ENCODE measurements at regions not wholly inside any gene's neighbourhood (a gene's known extent, or its start where the extent isn't known, plus 50 kb on each side); places are given as distances from the start of the nearest gene placed in this dataset.
"Not testable (repeated sequence)": the region's sequence is repeated elsewhere in the genome, so short reads cannot be mapped to it uniquely, and the experiment has no call there.

- no peak for DNase-seq
Observed at GRCh38 chr5:116912221-116912620, 337.6 kb upstream of the SEMA6A start.

GRCh38 chr5:116911074-116911473 is 336.5 kb upstream of the SEMA6A start:
- no peak for DNase-seq

GRCh38 chr5:116908537-116908936 is 333.9 kb upstream of the SEMA6A start:
- no peak for DNase-seq

- no peak for DNase-seq
Observed at GRCh38 chr5:116905885-116906284, 331.3 kb upstream of the SEMA6A start.

- DNase-seq, result no peak
Observed at GRCh38 chr5:116900793-116901192, 326.2 kb upstream of the SEMA6A start.

- no peak for DNase-seq
Observed at GRCh38 chr5:116898917-116899316, 324.3 kb upstream of the SEMA6A start.

GRCh38 chr5:116897291-116897690 is 322.7 kb upstream of the SEMA6A start:
- no peak for DNase-seq

GRCh38 chr5:116896001-116896400 is 321.4 kb upstream of the SEMA6A start:
- no peak for DNase-seq

- DNase-seq, result no peak
Observed at GRCh38 chr5:116892993-116893392, 318.4 kb upstream of the SEMA6A start.

GRCh38 chr5:116887104-116887503 is 312.5 kb upstream of the SEMA6A start:
- DNase-seq, result no peak

- DNase-seq, result no peak
Observed at GRCh38 chr5:116885825-116886224, 311.2 kb upstream of the SEMA6A start.

GRCh38 chr5:116883875-116884274 is 309.3 kb upstream of the SEMA6A start:
- no peak for DNase-seq

GRCh38 chr5:116881921-116882531 is 307.4 kb upstream of the SEMA6A start:
- no peak for DNase-seq

GRCh38 chr5:116880601-116881000 is 306.0 kb upstream of the SEMA6A start:
- no peak for DNase-seq

- no peak for DNase-seq
Observed at GRCh38 chr5:116880150-116880549, 305.5 kb upstream of the SEMA6A start.

- no peak for DNase-seq
Observed at GRCh38 chr5:116876240-116876840, 301.7 kb upstream of the SEMA6A start.

- no peak for DNase-seq
Observed at GRCh38 chr5:116872986-116873385, 298.4 kb upstream of the SEMA6A start.

GRCh38 chr5:116872486-116872885 is 297.9 kb upstream of the SEMA6A start:
- no peak for DNase-seq

- DNase-seq, result not testable (repeated sequence)
Observed at GRCh38 chr5:116867825-116868224, 293.2 kb upstream of the SEMA6A start.

GRCh38 chr5:116865651-116866050 is 291.0 kb upstream of the SEMA6A start:
- DNase-seq, result no peak

GRCh38 chr5:116864838-116865190 is 290.2 kb upstream of the SEMA6A start:
- DNase-seq, result no peak

GRCh38 chr5:116864157-116864837 is 289.7 kb upstream of the SEMA6A start:
- DNase-seq, result peak; percentile 4

GRCh38 chr5:116862632-116863455 is 288.2 kb upstream of the SEMA6A start:
- DNase-seq, result no peak

GRCh38 chr5:116861666-116862065 is 287.0 kb upstream of the SEMA6A start:
- no peak for DNase-seq

All from hematopoietic multipotent progenitor cell treated with erythropoietin and hydrocortisone succinate and interleukin-3 and kit ligand, for 6 days (in vitro differentiated cells).